ENCODE measurements at regions not wholly inside any gene's neighbourhood (a gene's known extent, or its start where the extent isn't known, plus 50 kb on each side); places are given as distances from the start of the nearest gene placed in this dataset.

DNA sequence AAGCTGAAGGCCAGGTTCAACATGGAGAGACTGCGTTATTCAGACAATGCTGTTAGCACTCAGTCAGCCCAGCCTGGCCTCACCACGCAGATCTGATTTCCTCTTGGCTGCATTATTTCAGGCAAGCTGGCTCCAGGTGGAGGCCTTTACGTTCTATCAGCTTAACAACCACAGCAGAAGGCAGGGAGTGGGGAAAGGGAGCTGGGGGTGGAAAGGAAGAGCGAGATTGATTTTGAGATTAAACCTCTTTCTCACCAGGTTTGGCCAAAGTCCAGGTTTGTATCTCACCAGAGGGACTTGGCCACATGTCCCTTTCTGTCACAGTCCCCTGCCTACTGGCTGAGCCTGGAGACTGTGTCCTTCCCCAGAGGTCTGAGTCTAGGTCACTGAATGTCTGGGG lies 543.7 kb upstream of the TMEM132C start:
- Histone ChIP-seq H3K9ac (ENCODE audit: control insufficient read depth, insufficient read depth, low read length) (no peak overlapping the region), H3K79me2 (ENCODE audit: control insufficient read depth, insufficient read depth, low read length) (no peaks in the 10 kb centered on the region), H3K4me1 (ENCODE audit: control insufficient read depth, insufficient read depth, low read length) (no peaks in the 10 kb centered on the region), H3K9me3 (replicated peaks; ENCODE audit: control insufficient read depth, insufficient read depth, low read length) (no peaks in the 10 kb centered on the region), H3K4me3 (no peak overlapping the region), H3K27ac (ENCODE audit: control insufficient read depth, insufficient read depth) (no peak overlapping the region), H3K27me3 (replicated peaks in 1 of 2; ENCODE audit: control insufficient read depth in 2 of 2, insufficient read depth in 2 of 2, low read length in 1 of 2) (no peaks in the 10 kb centered on the region), H3K36me3 (ENCODE audit: control insufficient read depth in 2 of 2, insufficient read depth in 2 of 2, low read length in 1 of 2) (no peaks in the 10 kb centered on the region), H3K4me2 (ENCODE audit: control insufficient read depth, insufficient read depth) (no peak overlapping the region), H4K20me1 (ENCODE audit: control insufficient read depth, insufficient read depth) (no peaks in the 10 kb centered on the region), H2AFZ (ENCODE audit: control insufficient read depth, low read depth, low read length) (no peak overlapping the region)
- ChIA-PET CTCF (no interaction called here), POLR2A (no interaction called here), RAD21 (ENCODE audit: unreplicated experiment) (no interaction called here), SMC1A (ENCODE audit: uncharacterized antibody, unreplicated experiment) (no interaction called here)
- BruUV-seq (replicated peaks), result no TSS peak
- DNase-seq (ENCODE audit: low read depth, low spot score) (no peak), ATAC-seq (no peak), FAIRE-seq (no peak)
- intact Hi-C loops (cut with micrococcal nuclease; ENCODE audit: unreplicated experiment) (no loop called here), in situ Hi-C loops (cut with MboI) (no loop called here)
- WGBS (ENCODE audit: insufficient coverage, insufficient replicate concordance, low lambda C conversion rate, missing lambda C conversion rate), result 47% methylated on average over 4 of the region's 4 CpGs
- TF ChIP-seq, protein P1, sequence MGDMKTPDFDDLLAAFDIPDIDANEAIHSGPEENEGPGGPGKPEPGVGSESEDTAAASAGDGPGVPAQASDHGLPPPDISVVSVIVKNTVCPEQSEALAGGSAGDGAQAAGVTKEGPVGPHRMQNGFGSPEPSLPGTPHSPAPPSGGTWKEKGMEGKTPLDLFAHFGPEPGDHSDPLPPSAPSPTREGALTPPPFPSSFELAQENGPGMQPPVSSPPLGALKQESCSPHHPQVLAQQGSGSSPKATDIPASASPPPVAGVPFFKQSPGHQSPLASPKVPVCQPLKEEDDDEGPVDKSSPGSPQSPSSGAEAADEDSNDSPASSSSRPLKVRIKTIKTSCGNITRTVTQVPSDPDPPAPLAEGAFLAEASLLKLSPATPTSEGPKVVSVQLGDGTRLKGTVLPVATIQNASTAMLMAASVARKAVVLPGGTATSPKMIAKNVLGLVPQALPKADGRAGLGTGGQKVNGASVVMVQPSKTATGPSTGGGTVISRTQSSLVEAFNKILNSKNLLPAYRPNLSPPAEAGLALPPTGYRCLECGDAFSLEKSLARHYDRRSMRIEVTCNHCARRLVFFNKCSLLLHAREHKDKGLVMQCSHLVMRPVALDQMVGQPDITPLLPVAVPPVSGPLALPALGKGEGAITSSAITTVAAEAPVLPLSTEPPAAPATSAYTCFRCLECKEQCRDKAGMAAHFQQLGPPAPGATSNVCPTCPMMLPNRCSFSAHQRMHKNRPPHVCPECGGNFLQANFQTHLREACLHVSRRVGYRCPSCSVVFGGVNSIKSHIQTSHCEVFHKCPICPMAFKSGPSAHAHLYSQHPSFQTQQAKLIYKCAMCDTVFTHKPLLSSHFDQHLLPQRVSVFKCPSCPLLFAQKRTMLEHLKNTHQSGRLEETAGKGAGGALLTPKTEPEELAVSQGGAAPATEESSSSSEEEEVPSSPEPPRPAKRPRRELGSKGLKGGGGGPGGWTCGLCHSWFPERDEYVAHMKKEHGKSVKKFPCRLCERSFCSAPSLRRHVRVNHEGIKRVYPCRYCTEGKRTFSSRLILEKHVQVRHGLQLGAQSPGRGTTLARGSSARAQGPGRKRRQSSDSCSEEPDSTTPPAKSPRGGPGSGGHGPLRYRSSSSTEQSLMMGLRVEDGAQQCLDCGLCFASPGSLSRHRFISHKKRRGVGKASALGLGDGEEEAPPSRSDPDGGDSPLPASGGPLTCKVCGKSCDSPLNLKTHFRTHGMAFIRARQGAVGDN (IDR thresholded peaks at IDR 0.05), result no peak
- TF ChIP-seq CBFB (IDR thresholded peaks at IDR 0.05; ENCODE audit: low read depth), result no peak
- TF ChIP-seq ATF7 (IDR thresholded peaks at IDR 0.05; ENCODE audit: low read depth), result no peak
- TF ChIP-seq BMI1 (IDR thresholded peaks at IDR 0.05; ENCODE audit: borderline replicate concordance), result no peak
- no peak for TF ChIP-seq TBL1XR1 (IDR thresholded peaks at IDR 0.05; ENCODE audit: low read depth, low read length)
- TF ChIP-seq ZNF622 (IDR thresholded peaks at IDR 0.05), result no peak
- TF ChIP-seq TCF3 (IDR thresholded peaks at IDR 0.05; ENCODE audit: borderline replicate concordance, insufficient read depth, low read depth, low read length), result no peak
- TF ChIP-seq, protein P2, sequence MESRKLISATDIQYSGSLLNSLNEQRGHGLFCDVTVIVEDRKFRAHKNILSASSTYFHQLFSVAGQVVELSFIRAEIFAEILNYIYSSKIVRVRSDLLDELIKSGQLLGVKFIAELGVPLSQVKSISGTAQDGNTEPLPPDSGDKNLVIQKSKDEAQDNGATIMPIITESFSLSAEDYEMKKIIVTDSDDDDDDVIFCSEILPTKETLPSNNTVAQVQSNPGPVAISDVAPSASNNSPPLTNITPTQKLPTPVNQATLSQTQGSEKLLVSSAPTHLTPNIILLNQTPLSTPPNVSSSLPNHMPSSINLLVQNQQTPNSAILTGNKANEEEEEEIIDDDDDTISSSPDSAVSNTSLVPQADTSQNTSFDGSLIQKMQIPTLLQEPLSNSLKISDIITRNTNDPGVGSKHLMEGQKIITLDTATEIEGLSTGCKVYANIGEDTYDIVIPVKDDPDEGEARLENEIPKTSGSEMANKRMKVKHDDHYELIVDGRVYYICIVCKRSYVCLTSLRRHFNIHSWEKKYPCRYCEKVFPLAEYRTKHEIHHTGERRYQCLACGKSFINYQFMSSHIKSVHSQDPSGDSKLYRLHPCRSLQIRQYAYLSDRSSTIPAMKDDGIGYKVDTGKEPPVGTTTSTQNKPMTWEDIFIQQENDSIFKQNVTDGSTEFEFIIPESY (IDR thresholded peaks at IDR 0.05), result no peak
- TF ChIP-seq NR2C1 (IDR thresholded peaks at IDR 0.05), result no peak
- TF ChIP-seq, protein P3, sequence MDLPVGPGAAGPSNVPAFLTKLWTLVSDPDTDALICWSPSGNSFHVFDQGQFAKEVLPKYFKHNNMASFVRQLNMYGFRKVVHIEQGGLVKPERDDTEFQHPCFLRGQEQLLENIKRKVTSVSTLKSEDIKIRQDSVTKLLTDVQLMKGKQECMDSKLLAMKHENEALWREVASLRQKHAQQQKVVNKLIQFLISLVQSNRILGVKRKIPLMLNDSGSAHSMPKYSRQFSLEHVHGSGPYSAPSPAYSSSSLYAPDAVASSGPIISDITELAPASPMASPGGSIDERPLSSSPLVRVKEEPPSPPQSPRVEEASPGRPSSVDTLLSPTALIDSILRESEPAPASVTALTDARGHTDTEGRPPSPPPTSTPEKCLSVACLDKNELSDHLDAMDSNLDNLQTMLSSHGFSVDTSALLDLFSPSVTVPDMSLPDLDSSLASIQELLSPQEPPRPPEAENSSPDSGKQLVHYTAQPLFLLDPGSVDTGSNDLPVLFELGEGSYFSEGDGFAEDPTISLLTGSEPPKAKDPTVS (IDR thresholded peaks at IDR 0.05; ENCODE audit: low read depth, low read length), result no peak
- TF ChIP-seq YBX1 (IDR thresholded peaks at IDR 0.05), result no peak
- TF ChIP-seq, protein P4, sequence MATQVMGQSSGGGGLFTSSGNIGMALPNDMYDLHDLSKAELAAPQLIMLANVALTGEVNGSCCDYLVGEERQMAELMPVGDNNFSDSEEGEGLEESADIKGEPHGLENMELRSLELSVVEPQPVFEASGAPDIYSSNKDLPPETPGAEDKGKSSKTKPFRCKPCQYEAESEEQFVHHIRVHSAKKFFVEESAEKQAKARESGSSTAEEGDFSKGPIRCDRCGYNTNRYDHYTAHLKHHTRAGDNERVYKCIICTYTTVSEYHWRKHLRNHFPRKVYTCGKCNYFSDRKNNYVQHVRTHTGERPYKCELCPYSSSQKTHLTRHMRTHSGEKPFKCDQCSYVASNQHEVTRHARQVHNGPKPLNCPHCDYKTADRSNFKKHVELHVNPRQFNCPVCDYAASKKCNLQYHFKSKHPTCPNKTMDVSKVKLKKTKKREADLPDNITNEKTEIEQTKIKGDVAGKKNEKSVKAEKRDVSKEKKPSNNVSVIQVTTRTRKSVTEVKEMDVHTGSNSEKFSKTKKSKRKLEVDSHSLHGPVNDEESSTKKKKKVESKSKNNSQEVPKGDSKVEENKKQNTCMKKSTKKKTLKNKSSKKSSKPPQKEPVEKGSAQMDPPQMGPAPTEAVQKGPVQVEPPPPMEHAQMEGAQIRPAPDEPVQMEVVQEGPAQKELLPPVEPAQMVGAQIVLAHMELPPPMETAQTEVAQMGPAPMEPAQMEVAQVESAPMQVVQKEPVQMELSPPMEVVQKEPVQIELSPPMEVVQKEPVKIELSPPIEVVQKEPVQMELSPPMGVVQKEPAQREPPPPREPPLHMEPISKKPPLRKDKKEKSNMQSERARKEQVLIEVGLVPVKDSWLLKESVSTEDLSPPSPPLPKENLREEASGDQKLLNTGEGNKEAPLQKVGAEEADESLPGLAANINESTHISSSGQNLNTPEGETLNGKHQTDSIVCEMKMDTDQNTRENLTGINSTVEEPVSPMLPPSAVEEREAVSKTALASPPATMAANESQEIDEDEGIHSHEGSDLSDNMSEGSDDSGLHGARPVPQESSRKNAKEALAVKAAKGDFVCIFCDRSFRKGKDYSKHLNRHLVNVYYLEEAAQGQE (IDR thresholded peaks at IDR 0.05; ENCODE audit: low read depth, low read length), result no peak
- TF ChIP-seq SMARCA5 (IDR thresholded peaks at IDR 0.05), result no peak
- TF ChIP-seq PAX5 (IDR thresholded peaks at IDR 0.05; ENCODE audit: borderline replicate concordance, low read depth, low read length), result no peak
- TF ChIP-seq SMC3 (IDR thresholded peaks at IDR 0.05; ENCODE audit: borderline replicate concordance, low read length), result no peak
